DMS153 treated with DMSO at 0.1 percent for 48 hours (cell line): ENCODE measurements at regions not wholly inside any gene's neighbourhood (a gene's known extent, or its start where the extent isn't known, plus 50 kb on each side); places are given as distances from the start of the nearest gene placed in this dataset.
"Not testable (repeated sequence)": the region's sequence is repeated elsewhere in the genome, so short reads cannot be mapped to it uniquely, and the experiment has no call there.

Experiments
- DNase-seq: peaks from one replicate; lab custom pipeline; 2025; ENCODE audit not compliant: unreplicated experiment; lab: John Stamatoyannopoulos, UW

DNA sequence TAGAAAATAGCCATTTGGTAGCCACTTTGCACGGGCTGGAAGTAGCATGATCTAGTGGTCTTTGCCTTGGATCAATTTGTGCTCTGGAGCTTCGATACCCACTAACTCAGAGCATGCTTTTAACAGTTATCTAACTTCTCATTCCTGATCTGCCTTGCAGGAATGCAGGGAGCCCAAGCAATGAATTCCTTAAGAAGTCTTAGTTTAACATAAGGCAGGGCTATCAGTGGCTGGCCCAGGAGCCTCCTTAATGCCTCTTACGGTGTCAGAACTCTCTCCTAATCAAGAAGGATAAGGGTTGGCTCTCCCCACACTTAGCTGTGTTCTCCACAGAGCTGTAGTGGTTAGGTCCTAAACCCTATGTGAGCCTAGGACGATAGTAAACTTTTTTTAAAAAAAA lies 95.8 kb upstream of the TBCA start:
- DNase-seq: no peak

DNA sequence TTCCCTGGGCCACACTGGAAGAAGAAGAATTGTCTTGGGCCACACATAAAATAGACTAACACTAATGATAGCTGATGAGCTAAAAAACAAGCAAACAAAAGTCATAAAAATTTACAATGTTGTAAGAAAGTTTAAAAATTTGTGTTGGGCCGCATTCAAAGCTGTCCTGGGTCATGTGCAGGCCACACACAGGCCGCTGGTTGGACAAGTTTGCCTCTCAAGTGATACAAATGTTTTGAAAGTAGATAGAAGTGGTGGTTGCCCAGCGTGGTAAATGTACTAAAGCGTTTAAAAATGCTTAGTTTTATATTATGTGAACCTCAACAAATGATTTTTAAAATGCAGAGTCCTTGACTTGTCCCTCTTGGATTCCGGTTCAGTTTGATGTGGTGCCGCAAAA lies 94.9 kb upstream of the TBCA start:
- DNase-seq: no peak

DNA sequence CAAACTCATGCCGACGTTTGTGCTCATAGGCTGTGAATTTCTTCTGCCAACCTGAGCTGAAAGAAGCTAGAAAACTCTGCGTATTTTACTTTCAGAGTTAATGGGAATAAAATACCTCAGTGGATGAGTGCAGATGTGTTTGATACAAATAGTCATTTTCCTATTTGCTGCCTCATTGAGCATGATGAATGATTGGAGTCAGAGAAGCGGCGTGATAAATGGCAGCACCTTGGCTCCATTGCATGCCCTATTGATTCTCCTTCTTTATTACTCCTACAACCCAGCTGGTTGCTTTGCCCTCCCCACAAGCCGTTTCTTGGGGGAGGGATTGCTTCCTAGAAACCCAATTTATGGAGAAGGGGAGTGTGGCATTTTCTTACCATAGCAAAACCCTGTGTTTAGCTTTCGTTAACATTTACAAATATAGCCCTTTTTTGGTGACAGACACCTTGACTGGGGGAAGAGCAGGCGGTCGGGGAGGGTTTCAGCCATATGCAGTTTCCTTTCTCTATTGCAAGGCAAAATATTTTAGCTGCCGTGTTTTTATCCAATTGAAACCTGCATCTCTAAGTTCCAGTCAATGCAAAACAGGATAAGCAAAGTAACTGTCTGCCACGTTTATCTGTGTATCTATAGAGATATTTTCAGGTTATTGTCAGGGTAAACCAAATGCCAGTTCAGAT lies 93.1 kb upstream of the TBCA start:
- DNase-seq: no peak

DNA sequence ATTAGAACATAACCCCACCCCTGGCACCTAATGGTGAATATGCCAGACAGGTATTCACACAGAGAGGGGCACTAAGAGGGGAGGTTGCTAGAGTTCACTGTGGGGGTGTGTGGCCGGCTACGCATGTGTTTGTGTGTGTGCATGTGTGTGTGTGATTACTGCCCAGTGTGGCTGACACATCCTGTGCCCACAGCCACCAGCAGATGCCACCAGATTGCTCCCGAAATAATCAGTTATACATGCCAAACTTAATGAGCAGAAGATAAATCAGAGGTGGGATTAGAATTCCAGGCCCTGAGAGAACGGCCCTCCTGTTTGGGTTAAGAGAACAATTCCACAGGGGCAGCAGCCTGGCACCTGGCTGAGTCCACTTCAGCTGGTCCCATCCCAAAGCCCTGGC lies 91.8 kb upstream of the TBCA start:
- no peak for DNase-seq

DNA sequence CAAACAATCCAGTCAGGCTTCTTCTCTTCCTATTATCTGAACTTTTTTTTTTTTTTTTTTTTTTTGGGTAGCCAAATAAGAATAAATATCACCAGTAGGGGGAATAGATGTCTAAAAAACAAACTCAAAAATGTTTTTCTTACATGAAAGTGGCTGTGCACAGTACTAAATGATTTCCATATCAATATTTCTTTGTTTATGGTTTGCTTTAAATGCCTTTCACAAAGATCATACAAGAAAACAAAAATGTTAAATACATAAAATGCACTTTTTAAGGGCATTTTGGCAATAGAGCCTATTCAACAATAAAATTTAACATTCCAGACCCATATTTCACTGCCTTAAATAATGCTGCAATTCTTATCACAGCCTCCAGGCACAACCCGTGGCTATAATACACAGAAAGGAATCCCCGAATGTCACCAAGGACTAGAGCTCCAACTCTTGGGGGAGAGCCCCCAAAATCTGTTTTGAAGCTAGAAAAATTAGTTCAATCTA lies 91.1 kb upstream of the TBCA start:
- DNase-seq: no peak

DNA sequence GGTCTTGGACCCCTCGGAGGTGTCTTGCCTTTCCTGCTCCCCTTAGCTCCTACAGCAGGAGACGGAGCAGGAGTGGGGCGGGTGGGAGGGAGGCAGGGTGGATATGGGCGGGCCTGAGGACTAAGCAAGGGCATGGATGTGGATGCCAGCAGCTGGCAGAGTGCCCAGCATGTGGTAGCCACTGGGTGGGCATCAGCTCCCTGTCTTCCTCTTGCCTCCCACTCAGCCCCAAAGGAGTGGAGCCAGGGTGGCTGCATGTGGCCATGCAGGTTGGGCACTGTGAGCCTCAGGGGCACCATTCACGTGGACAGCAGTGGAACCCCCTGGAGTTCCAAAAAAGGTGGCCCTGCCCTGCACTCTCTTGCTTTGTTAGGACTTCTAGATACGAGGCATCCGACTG lies 90.1 kb upstream of the TBCA start:
- no peak for DNase-seq

DNA sequence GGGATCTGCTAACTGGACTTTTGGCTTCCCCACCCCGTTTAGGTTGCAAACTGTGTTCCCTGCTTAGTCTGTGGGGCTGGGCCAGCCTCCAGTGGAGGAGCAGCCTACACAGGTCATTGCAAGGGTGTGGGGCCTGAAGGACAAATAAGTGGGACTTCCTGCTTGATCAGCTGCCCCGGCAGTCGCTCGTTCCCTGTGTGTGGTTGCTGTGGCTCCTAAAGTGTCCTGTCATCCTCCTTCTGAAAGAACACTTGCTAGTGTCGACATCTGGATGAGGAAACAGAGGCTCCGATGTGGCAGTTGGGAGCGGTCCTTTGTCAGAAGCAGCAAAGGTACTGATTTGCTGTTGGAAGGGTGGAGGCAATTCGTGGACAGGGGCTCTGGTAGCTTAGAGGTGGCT lies 88.9 kb upstream of the TBCA start:
- no peak for DNase-seq

DNA sequence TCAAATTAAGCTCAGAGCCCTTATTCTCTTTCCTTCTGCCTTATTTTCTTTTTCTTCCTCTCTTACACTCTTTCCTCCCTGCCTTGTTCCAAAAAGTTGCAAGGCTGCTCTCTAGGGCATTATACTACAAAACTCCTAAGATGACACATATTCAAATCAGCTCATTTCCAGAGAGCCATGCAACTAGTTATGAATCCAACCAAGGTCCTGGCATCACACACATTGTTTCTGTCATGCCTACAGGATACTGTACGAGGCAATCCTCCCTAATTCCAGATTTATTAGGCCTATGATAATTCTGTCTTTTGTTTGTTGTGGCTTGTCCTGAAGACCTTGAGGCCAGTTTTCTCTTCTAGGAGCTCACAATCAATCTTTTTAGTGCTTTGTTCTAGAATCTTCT lies 87.0 kb upstream of the TBCA start:
- DNase-seq: no peak

DNA sequence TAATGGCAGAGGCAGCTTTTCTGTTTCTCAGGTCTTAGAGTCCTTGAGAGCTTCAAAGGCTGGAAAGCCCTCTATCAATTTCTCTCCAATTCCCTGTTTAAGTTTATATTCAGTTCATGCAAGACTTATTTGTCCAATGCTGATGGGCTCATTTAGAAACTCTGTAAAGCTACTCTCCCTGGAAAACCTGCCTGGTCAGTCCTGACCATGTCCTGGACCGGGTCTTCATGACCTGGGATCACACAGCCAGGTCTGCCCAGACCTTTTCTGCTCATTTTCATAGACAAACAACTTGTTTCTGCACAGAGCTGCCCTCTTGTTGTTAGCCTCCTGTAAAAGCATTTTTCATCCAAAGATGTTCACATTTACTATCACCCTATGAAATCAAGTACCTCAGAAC lies 85.4 kb upstream of the TBCA start:
- DNase-seq: no peak

DNA sequence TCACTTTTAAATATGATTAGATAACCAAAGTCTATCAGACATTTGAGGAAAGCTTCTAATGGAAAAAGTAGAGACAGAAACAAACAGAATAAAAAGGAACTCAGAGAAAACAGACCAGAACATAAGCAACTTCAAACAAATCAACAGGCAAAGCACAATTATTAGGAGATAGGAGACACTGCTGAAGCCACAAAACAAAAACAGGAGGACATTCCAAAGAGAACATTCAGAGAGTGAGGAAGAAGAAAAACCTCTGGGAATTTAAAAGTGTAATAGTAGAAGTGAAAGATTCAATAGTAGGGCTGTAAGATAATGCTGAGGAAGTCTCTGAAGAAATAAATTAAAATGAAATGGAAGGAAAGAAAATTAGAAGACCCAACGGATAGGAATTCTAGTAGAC lies 83.2 kb upstream of the TBCA start:
- DNase-seq: no peak

DNA sequence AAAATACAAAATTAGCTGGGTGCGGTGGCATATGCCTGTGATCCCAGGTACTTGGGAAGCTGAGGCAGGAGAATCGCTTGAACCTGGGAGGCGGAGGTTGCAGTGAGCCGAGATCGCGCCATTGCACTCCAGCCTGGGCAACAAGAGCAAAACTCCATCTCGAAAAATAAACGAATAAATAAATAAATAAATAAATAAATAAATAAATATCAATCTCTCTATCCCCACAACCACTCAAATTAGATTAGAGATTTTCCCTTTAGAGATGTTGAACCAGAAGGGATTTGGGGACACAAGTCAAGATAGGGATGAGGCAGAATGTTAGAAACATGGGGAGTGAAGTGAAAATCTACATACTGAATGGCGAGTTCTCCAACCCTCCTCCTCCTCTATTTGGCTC lies 82.5 kb upstream of the TBCA start:
- DNase-seq: not testable (repeated sequence)

DNA sequence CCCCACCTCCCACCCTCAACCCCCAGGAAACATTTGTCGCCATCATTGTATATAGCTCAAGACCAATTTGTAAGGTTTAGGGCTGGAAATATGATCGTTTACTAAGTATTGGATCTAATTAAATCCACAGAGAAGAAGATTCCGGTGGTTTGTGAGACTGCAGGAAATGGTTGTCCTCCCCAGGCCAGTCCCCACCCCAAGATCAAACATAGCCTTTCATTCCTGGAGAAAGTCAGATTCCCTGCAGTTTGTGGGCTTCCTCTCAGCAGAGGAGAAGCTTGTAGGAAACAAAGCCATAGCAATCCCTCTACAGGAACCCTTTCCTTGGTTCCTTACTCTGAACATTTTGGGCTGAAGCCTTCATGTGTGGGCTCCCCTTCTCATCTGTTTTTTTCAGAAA lies 79.2 kb upstream of the TBCA start:
- no peak for DNase-seq

DNA sequence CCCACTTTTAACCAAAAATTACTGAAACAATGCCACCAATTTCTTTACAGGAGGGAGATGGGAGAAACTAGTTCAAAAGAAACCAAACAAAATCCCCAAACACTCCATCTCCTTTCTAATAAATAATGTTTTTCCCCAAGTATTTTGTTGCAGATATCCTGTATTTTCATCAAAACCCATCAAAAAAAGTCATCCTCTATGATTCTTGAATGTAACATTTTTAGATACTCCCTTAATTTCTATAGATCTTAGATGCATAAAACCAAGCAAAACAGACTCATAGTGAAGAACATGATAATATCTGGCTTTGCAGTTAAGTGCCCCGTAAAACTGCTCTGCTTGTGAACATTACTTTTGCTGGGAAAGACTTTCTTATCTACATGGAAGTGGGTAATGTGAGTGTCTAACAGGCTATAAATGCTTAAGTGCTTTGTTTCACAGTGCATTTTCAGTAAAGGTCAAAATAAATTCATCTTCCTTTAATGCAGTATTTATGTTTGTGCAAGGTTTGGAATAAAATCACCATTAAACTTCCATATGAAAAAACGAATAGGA lies 77.3 kb upstream of the TBCA start:
- DNase-seq: no peak

DNA sequence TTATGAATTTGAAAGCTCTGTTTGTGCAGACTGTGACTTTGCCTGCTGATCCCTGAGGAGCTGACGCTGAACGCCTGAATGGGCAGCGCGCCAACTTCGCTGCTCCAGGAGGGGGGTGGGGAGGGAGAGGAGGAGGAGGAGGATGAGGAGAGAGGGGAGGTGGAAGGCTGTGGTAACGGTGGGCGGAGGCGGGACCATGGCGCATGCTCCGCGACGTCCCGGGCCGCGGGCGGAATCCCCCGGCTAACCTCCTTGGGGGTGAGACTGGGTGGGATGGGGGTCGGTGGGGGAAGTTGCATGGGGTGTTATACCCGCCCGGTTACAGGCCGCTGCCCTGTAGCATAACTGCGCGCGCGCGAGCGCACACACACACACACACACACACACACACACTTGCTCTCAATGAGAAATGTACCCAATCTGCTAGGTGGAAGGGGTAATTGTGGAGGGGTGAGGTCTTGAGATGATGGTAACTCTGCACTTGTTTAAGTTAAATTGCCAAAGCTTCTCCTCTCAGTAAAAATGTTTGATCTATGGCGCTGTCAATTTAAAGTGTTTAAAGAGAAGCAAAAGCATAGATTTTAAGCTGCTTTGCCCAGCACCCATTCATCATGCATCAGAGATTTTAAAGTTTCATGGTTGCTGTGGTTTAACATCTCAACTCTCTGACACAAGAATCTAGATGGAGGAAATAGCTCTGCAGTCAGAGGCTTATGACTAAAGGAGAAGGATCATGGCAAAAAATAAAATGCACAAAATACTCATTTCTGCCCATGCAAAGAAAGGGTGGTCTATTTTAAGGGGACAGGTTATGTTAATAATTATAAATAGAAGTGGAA lies 76.6 kb upstream of the TBCA start:
- DNase-seq: peak; percentile 27

DNA sequence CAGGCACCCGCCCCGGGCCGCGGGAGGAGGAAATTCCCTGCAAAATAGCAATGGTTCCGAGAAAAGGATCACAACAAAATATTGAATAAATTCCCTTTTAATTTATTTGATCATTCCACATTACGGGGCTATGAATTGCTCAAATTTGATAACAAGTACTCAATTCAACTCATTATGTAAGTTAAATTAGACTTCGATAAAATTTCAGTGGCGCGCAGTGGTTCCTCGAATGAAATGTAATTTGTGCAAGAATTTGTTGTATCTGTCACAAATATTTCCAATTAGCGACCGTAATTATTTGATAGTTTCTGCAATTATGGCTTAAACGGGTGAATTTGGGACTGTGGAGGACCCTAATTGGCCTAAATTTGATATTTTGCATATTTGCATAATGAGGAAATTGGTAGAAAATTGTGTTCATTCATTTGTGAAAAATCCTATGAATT lies 76.0 kb upstream of the TBCA start:
- DNase-seq: no peak

DNA sequence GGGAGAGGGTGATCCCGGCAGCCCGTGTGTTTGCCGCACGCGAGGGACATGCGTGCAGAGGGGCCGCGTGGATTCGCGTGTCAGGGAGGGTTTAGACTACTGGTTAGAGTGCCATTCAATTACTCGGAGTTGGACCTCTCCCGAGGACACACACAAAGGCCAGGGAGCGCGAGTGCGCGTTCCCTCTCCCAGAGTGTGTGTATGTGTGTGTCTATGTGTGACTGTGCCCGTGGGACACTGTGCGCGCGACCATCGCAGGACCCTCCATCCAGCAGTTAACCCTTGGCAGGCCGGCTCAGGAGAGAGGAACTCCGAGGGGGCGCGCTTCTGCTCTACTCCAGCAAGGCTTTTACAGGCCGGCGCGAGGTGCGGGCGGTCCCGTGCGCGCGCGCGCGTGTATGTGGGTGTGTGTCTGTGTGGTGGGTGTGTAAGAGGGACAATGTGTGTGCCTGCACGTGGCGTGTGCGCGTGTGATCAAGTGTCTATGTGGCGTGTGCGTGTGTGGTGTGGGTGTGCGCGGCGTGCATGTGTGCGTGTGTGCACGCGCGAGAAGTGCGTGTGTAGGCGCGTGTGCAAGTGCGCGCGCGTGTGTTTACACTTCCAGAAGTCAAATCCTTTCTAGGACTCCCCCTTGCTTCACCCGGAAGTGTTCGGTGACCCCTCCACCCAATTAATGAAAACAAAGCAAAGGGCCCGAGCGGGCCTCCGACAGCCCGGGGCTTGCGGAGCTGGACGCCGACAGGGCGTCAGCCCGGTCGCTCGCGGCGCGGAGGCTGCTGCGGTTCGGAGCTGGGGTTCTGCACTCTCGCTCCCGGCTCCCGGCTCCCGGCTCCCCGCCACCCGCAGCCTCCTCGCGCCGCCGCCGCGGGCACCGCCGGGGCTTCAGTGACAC lies 75.3 kb upstream of the TBCA start:
- no peak for DNase-seq

DNA sequence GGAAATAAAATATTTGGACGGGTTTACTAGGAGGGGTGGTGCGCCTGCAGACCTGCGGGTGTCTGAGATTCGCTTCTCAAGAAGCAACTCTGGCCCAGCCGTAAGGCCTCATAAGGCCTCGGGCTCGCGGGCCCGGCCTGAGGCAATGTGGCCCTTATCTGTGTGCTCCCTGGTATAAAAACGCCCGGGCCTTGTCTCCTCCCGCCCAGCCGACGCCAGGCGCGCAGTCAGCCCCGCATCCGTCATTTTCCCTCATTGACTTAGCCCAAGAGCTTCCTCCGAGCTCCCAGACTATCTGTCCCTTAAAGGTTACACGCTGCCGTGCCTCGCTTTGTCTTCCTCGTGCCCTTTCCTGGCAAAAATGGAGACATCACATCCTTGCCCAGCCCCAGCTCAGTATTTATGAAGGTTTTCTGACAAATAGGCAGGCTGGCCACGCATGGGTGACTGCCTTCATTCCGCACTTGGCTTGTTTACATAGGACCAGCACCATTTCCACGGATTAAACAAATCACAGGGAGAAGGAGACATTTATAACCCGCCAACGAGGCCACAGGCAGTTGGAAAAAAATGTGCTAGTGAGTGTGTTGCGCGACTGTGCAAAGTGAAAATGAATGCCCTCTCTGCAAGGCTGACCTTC lies 74.5 kb upstream of the TBCA start:
- no peak for DNase-seq

DNA sequence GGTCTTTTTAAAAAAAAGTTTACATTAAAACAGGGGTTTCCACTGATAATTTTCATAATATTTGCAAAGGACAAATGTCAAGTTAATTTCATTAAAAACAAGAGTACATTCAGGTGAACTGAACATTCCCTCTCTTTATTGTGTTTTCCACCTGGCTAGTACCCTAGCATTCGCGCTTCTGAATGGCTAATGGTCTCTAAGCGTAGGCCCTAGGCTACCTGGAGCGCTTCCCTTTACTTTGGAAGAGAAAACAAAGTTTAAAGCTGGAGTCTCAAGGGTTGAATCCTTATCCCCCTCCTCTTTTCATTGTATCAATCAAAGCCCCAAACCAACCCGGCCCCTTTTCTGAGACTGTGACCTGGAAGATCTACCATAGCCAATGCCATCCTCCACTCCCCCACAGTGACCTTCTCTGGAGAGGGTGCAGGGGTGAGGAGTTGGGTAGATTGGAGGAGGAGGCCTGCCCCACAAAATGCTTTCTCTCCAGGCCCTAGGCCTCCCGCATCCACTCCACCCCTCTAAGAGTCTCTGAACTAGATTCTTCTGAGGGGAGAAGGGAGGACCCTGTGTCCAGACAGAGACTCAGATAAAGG lies 73.3 kb upstream of the TBCA start:
- DNase-seq: no peak

DNA sequence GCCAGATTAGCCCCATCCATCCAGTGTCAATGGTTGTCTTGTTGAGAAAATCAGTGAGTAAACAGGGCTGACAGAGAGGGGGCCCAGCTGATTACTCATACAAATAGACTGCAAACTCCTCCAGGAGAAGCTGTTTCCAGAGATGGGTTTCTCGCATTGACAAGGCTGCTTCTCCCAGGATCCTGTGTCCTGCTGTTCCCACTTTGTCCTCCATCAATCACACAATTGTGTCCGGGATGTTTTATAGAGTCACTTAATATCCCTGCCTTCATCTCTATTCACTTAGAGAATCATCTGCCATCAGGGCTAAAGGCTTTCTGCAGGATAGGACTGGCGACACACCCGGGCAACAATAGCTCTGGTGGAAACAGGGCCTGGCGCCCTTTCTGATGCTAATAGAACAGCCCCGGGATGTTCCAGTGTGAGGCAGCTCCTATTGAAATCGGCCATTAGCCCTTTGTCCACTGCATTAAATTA lies 71.7 kb upstream of the TBCA start:
- no peak for DNase-seq

DNA sequence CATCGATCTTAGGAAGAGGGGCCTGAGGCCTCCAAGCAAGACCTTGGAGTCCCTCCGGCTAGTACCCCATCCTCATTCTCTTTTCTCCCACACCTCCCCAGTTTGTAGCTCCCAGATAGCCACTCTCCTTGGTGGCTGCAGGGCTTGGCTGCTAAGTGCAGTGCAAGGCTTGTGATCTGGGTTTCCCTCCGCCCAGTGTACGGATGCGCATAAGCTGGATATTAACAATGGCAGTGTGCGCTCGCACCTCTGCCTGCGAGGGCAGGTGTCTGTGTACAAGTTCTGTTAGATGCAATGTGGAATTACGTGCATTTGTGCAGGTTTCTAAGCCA lies 71.0 kb upstream of the TBCA start:
- no peak for DNase-seq
